NCI-H226 (cell line): ENCODE measurements at regions not wholly inside any gene's neighbourhood (a gene's known extent, or its start where the extent isn't known, plus 50 kb on each side); places are given as distances from the start of the nearest gene placed in this dataset.
A peak's percentile ranks its signal among the peaks of the same experiment; 100 is the strongest.

Source experiments
- DNase-seq: peaks from one replicate; pipeline ENCODE4 v3.0.0-alpha.2; 2015

GRCh38 chr4:3818371-3818770, 52.2 kb downstream of the ADRA2C start:
- no peak for DNase-seq

- DNase-seq, result no peak
Observed at GRCh38 chr4:3819210-3819919, 53.2 kb downstream of the ADRA2C start.

DNA sequence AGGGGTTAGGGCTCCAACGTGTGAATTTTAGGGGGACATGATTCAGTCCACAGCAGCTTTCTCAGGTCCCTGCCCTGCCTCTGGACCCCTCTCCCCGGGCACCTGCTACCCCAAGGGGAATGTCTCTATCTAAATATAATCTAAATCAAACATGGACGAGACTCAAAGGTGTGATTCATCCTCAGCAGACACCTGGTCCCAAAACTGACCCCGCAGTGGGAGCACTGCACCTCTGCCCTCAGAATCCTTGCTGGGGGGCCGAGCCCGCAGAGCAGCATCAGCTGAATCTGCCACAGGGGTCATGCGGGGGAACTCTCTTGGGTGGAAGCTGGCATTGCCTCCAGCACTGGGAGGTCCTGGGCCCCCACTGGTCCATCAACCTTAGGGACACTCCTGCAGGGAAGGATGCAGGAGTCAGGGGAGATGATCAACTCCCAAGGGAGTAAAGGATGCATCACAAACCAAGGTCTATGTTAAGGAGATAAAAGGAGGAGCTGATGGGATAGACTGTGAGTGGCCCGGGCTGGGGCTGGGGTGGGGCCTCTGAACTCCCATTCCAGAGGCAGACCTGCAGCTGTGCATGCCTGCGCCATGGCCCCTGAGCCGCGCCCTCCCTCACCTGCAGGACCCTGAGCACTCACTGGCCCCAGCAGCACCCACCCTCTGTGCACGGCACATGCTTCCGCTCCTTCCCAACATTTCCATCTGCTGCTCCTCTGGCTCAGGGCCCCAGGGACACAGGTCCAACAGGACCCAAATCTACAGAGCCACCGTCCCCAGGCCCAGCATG, 54.0 kb downstream of the ADRA2C start:
- DNase-seq, result no peak

DNA sequence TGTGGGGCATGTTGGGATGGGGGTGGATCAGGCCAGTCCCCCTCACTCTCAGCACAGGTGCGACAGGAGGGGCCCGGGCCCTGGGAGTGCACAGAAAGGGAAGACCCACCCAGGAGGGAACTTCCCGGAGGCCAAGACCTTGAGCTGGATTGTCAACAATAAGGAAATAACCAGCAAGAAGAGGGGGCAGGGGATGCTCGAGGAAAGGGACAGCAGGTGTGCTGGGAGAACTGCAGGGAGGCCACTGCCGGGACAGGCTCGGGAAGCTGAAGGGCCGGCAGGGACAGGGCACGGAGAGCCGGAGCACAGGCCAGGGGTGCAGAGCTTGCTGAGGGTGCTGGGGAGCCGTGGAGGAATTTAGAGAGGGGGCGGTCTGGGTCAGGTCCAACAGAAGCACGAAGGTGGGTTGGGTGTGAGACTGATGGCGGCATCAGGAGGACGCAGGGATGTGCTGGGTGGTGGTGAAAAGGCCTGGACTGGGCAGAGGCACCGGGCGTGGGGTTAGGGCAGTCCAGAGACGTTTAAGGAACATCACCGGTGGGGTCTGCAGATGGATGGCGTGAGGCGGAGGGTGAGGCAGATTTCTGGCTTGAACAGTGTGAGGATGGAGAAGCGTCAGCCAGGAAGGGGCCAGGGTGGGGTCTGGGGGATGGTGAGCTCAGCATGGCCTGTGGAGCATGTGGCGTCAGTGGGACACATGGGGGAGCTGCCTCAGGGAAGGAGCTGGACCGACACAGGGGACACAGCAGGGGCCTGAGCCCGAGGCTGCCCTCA, 54.8 kb downstream of the ADRA2C start:
- no peak for DNase-seq

GRCh38 chr4:3821580-3822229, 55.5 kb downstream of the ADRA2C start:
- peak; percentile 81 for DNase-seq

DNA sequence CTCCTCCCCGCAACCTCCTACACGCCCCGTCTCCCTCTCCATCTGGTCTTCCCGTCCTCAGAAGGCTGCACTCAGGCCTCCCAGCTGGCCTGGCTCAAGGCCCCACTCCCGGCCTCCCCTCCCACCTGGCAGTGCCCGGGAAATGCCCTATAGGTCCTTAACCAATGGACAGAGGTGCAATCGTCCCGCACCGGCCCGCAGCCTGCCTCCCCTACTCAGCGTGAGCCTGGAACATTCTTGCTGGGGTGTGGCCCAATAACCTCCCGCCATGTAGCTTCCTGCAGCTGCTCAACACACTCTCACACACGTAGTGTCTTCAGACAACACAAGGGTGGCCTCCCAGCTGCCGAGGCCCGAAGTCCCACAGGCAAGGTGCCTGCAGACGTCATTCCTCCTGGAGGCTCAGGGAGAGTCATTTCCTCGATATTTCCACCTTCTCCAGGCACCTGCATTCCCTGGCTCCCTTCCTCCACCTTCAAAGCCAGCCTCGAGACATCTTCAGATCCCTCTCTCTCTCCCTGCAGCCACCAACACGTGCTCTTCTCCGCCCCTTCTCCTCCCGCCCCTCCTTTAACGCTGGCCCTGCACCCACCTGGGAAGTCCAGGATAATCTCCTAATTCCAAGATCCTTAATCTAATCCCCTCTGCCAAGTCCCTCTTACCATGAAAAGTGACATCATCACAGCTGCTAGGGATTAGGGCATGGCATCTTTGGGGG, 56.2 kb downstream of the ADRA2C start:
- DNase-seq, result peak; percentile 64

DNA sequence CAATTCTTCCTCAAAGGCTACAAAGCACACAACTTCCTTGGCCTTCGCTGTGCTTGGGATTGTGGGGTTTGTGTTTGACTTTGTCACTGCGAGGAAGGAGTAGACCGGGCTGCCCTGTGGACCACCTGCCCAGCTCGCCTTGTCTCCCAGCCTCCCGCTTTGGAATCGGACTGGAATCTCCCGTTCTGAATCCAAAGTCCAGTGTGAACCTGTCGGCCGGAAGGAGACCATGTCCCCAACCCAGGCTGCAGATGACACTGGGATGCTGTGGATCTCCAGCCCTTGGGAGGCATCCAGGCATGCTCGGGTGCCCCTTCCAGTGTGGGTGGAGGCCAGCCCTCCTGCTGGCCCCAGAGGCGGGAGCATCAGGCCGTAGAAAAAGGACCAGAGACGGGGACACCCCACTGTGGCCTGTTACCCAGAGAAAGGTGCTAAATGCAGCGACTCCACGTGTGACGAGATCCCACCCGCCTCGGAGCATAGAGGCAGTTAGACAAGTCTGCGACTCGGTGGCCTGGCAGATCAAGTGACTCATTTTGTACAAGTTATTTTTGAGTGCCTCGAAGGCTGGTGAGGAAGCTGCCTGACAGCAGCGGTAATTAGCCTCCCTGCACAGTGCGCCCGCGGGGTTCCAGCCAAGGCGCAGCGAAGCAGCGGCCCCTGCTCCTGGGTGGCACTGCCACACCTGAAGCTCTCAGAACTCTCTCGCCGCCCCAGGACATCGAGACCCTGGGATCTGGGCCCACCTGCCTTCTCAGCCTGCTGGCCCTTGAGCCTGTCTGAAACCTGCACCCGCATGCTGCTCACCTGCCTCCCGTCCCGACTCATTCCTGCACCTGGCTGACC, 57.5 kb downstream of the ADRA2C start:
- DNase-seq, result no peak

DNA sequence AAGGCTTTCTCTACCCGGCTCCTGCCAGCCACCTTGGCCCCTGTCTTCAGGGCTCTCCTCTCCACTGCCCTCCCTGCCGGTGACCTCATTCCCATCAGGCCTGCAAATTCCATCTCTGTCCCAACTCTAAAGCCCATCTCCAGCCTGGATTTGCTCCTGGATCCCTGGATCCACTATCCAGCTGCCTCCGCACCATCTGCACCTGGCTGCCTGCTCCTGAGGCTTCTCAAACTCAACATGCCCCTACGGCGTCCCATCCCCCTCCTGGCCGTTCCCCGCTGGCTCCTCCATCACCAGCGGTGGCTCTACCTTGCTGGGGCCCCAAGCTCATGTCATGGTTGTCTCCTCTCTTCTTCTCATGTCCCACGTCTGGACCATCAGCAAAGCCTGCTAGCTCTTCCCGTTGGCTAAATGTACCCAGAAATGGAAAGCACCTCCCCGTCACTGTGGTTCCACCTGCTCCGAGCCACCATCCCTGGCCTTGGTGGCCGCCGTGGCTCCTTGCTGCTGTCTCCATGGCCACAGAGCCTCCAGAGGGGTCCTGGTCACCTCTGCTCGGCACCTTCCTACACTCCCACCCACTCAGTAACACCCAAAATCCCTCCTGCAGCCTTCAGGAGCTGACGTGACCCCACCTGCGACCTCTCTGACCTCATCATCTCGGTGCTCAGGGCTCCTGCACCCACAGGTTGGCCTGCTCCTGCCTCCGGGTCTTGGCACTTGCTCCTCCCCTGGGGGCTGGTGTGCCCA, 58.5 kb downstream of the ADRA2C start:
- DNase-seq, result no peak

DNA sequence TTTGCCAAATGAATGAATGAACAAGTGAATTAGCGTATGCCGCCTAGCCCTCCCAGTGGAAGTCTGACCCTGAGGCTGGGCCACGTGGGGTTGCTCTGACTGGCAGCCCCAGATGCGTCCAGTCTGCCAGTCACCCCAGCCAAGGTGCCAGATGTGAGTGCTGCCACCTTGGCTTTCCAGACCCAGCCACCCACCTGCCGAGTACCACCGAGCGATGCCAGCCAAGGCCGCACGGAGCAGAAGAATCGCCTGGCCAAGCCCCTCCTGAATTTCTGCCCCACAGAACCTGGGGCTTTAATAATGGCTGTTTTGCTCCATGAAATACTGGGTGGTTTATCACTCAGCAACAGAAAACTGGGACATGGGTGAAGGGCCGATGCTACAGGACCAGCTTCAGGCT, 59.3 kb downstream of the ADRA2C start:
- DNase-seq, result no peak

- DNase-seq, result no peak
Observed at GRCh38 chr4:3826247-3827172, 60.3 kb downstream of the ADRA2C start.

- DNase-seq, result no peak
Observed at GRCh38 chr4:3827616-3828492, 61.7 kb downstream of the ADRA2C start.

GRCh38 chr4:3828546-3828945, 62.4 kb downstream of the ADRA2C start:
- no peak for DNase-seq

DNA sequence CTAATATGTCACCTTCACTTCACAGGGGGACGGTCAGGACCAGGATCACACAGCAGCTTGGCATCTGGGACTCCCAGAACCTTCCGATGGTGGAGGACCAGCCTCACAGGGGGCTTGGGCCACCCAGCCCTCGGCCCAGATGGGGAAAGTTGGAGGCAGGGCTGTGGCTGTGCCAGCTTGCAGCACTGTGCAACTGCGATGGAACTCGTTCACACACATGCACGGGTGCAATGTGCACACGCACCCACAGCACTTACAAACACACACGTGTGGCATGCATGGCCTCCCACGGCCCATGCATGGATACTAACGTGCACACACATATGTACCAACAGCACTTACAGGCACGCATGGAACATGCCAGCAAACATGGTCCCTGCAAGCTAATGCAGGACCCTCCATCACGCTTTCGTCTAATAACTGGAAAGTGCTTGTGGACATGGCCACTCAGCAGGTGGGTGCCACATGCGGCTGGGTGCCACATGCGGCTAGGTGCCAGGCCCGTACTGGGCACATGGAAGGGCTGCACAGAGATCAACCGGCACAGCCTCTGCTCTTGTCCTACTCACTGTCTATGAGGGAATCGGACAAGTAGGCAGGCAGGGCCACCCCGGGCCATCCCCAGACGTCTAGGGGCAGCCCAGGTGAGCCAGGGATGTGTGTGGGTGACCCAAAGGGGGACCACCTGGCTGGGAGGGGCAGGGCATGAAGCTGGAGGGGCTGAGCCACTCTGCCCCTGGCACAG, 63.2 kb downstream of the ADRA2C start:
- DNase-seq, result no peak

- DNase-seq, result no peak
Observed at GRCh38 chr4:3829956-3830773, 64.0 kb downstream of the ADRA2C start.

DNA sequence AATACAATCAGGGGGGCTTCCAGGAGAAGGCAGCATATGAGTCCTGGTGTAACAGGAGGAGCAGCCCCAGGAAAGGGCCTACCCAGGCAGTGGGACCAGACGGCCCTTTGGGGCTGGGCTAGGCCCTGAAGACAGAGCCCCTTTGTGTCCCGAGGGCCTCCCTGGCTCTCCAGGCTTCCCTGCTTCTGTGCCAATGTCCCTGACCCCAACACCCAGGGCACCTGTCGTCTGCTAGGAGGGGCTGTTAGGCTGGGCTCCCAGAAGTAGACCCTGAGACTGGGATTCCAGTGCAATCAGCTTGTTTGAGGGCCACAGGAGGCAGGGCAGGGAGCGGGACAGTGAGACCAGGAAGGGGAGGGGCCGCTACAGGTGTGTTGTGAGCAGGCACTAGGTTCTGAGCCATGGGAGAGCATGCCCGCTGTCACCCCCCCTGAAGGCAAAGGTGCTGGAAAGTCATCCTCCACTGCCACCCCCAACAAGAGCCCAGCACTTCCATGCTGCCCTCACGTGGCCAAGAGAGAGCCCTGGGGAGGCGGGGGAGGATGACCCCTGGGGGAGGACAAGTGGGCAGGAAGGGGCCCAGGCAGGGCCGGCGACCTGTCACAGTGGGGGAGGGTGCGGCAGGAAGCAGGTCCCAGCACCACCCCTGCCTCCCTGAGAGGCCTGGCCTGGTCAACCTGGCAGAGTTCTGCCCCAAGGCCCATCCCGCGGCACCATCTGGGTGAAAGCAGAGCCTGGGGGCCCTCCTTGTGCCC, 64.8 kb downstream of the ADRA2C start:
- no peak for DNase-seq

- DNase-seq, result no peak
Observed at GRCh38 chr4:3831529-3832150, 65.5 kb downstream of the ADRA2C start.
